MCF 10A (cell line): ENCODE measurements at regions not wholly inside any gene's neighbourhood (a gene's known extent, or its start where the extent isn't known, plus 50 kb on each side); places are given as distances from the start of the nearest gene placed in this dataset.
"Not testable (repeated sequence)": the region's sequence is repeated elsewhere in the genome, so short reads cannot be mapped to it uniquely, and the experiment has no call there.

Experiments
- BruUV-seq: library from RNA; stranded (reverse); fragments of 400-500 nt; replicated peaks from 2 replicates; lab custom pipeline; 2021; lab: Mats Ljungman, UMichigan
- CTCF ChIA-PET: fragments of 300-600 bp; sonication (Branson Sonifier 250); formaldehyde crosslinking; extraction: SDS; loops from one replicate; lab custom pipeline; 2021; ENCODE audit warnings: antibody characterized with exemption, inconsistent platforms; lab: Yijun Ruan, JAX
- POLR2A ChIA-PET: fragments of 300-600, 350-650 bp; sonication (Branson Sonifier 250); formaldehyde crosslinking; extraction: SDS; loops from one replicate; lab custom pipeline; 2020; ENCODE audit warnings: antibody characterized with exemption, inconsistent platforms; lab: Yijun Ruan, JAX
- DNase-seq: peaks from one replicate; pipeline ENCODE4 v3.0.0-alpha.2; 2018; ENCODE audit not compliant: unreplicated experiment
- H3K27ac Mint-ChIP-seq: one replicate; pipeline ENCODE4 v1.8.0; 2022; ENCODE audit warnings: mild to moderate bottlenecking, low read depth, mixed read lengths; ENCODE audit not compliant: unreplicated experiment
- H3K27me3 Mint-ChIP-seq: one replicate; pipeline ENCODE4 v1.8.0; 2022; ENCODE audit warnings: mixed read lengths; ENCODE audit not compliant: insufficient read depth, unreplicated experiment
- H3K36me3 Mint-ChIP-seq: one replicate; pipeline ENCODE4 v1.8.0; 2022; ENCODE audit warnings: mild to moderate bottlenecking, moderate library complexity, mixed read lengths; ENCODE audit not compliant: insufficient read depth, unreplicated experiment
- H3K4me1 Mint-ChIP-seq: one replicate; pipeline ENCODE4 v1.8.0; 2022; ENCODE audit warnings: mixed read lengths; ENCODE audit not compliant: insufficient read depth, unreplicated experiment
- H3K4me3 Mint-ChIP-seq: one replicate; pipeline ENCODE4 v1.8.0; 2022; ENCODE audit warnings: mild to moderate bottlenecking, moderate library complexity, mixed read lengths; ENCODE audit not compliant: unreplicated experiment
- H3K9me3 Mint-ChIP-seq: one replicate; pipeline ENCODE4 v1.8.0; 2022; ENCODE audit warnings: mixed read lengths; ENCODE audit not compliant: unreplicated experiment
- intact Hi-C: fragments of 100-400 bp; cut with micrococcal nuclease; formaldehyde crosslinking; loops from 2 replicates; pipeline ENCODE4 v1.14.1; 2022
- TF ChIP-seq, protein P1 (sequence below): fragments of 200-600 bp; IDR thresholded peaks from one replicate; pipeline ENCODE4 v1.8.0; 2022; ENCODE audit warnings: antibody characterized with exemption, mild to moderate bottlenecking; ENCODE audit not compliant: unreplicated experiment

DNA sequence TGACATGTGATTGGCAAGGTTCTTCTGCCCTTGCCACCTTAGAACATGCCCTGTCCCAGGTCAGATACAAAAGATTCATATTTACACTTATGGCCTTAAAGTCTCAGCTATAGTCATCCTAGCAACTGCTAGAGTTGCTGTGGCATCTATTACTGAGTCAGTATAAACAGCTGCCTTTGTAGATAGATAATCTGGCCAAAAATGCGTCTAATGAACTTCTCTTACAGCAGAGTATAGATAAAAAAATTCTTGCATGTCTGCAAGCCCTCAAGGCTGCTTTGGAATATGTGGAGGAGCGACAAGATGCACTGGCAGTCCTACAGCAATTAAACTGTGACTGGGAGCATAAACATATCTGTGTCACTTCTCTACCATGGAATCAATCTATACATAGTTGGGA lies 1209.7 kb upstream of the PABPC4L start:
- no peaks in the 10 kb centered on the region for H3K9me3 Mint-ChIP-seq
- no peaks in the 10 kb centered on the region for H3K36me3 Mint-ChIP-seq
- TF ChIP-seq, protein P1, sequence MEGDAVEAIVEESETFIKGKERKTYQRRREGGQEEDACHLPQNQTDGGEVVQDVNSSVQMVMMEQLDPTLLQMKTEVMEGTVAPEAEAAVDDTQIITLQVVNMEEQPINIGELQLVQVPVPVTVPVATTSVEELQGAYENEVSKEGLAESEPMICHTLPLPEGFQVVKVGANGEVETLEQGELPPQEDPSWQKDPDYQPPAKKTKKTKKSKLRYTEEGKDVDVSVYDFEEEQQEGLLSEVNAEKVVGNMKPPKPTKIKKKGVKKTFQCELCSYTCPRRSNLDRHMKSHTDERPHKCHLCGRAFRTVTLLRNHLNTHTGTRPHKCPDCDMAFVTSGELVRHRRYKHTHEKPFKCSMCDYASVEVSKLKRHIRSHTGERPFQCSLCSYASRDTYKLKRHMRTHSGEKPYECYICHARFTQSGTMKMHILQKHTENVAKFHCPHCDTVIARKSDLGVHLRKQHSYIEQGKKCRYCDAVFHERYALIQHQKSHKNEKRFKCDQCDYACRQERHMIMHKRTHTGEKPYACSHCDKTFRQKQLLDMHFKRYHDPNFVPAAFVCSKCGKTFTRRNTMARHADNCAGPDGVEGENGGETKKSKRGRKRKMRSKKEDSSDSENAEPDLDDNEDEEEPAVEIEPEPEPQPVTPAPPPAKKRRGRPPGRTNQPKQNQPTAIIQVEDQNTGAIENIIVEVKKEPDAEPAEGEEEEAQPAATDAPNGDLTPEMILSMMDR: no peak
- POLR2A ChIA-PET: no interaction called here
- no peak overlapping the region for H3K27ac Mint-ChIP-seq
- H3K27me3 Mint-ChIP-seq: no peaks in the 10 kb centered on the region
- H3K4me1 Mint-ChIP-seq: no peaks in the 10 kb centered on the region
- no TSS peak for BruUV-seq
- no peak for DNase-seq
- CTCF ChIA-PET: no interaction called here
- no peak overlapping the region for H3K4me3 Mint-ChIP-seq
- intact Hi-C loops: no loop called here

DNA sequence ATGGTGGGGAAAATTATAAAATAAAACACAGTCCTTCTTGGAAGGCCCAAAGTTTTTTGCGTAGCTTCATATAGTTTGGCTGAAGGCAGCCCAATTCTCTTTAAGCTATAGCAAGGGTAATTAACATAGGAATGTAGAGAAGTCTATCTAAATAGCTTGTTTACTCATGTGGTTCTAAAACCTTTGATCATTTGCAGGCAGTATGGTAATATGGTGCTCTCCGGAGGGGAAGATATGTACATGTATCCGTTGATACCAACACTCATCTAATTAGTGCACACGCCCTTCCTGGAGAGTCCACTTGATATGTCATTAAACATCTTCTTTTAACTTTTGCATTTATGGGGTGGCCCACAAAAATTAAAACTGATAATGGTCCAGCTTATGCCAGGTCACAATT lies 1207.7 kb upstream of the PABPC4L start:
- H3K4me3 Mint-ChIP-seq, BruUV-seq, intact Hi-C loops, DNase-seq, H3K9me3 Mint-ChIP-seq, CTCF ChIA-PET, H3K36me3 Mint-ChIP-seq, H3K27me3 Mint-ChIP-seq, H3K27ac Mint-ChIP-seq, POLR2A ChIA-PET, H3K4me1 Mint-ChIP-seq: not testable (repeated sequence)

DNA sequence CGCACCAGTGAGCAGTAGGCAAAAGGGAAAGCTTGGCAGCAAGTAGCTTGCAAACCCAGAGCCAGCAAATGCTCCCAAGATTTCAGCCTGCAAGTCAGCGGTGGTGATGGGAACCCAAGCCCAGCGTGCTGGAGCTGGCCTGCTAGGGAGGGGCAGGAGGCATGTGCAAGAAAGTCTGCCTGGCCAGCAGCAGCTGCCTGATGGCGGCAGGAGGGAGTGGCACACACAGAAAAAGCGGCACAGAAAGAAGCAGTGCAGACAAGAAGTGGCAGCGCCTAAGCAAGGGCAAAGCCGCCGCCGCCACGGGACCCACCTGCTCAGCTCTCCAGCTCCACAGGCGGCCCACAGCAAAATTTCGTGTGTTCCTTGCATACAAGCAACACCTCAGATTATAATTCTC lies 1206.5 kb upstream of the PABPC4L start:
- no peaks in the 10 kb centered on the region for H3K27me3 Mint-ChIP-seq
- no peak for DNase-seq
- no peaks in the 10 kb centered on the region for H3K4me1 Mint-ChIP-seq
- TF ChIP-seq, protein P1: no peak
- H3K36me3 Mint-ChIP-seq: no peaks in the 10 kb centered on the region
- no TSS peak for BruUV-seq
- intact Hi-C loops: no loop called here
- POLR2A ChIA-PET: interaction anchor here (0.7 kb wide), 1 partner anchor 209 kb away, joined by 4 read pairs; no protein-coding TSS in a partner anchor
- CTCF ChIA-PET: interaction anchor here (0.5 to 0.8 kb wide), 2 partner anchors 9 to 12 kb away, joined by 4 to 5 read pairs; no protein-coding TSS in a partner anchor
- H3K4me3 Mint-ChIP-seq: no peak overlapping the region
- no peak overlapping the region for H3K27ac Mint-ChIP-seq
- H3K9me3 Mint-ChIP-seq: no peaks in the 10 kb centered on the region

GRCh38 chr4:135406597-135406996 lies 1205.0 kb upstream of the PABPC4L start:
- intact Hi-C loops, H3K36me3 Mint-ChIP-seq, H3K4me3 Mint-ChIP-seq, H3K4me1 Mint-ChIP-seq, BruUV-seq, H3K9me3 Mint-ChIP-seq, H3K27ac Mint-ChIP-seq, H3K27me3 Mint-ChIP-seq, POLR2A ChIA-PET, DNase-seq: not testable (repeated sequence)
- CTCF ChIA-PET: interaction anchor here (0.6 kb wide), 1 partner anchor 1459 kb away, joined by 3 read pairs; no protein-coding TSS in a partner anchor

GRCh38 chr4:135385830-135386581 lies 1184.4 kb upstream of the PABPC4L start:
- DNase-seq: no peak
- ChIA-PET POLR2A (no interaction called here), CTCF (interaction anchor here (0.7 kb wide), 1 partner anchor 13 kb away, joined by 3 read pairs; no protein-coding TSS in a partner anchor)
- no peak overlapping the region for H3K4me3 Mint-ChIP-seq
- intact Hi-C loops: no loop called here
- peaks cover 6% of the 10 kb centered on the region for H3K36me3 Mint-ChIP-seq
- H3K4me1 Mint-ChIP-seq: no peaks in the 10 kb centered on the region
- H3K9me3 Mint-ChIP-seq: no peaks in the 10 kb centered on the region
- no peak overlapping the region for H3K27ac Mint-ChIP-seq
- BruUV-seq: no TSS peak
- TF ChIP-seq, protein P1: no peak
- no peaks in the 10 kb centered on the region for H3K27me3 Mint-ChIP-seq
